Fibroblast of lung (primary cell): ENCODE measurements at regions not wholly inside any gene's neighbourhood (a gene's known extent, or its start where the extent isn't known, plus 50 kb on each side); places are given as distances from the start of the nearest gene placed in this dataset.

Experiments used
- CTCF ChIP-seq, 2 donors: IDR thresholded peaks in 1 of 2; conservative IDR thresholded peaks in 1 of 2; 1 replicate in 1 of 2; 2 replicates in 1 of 2; pipeline ENCODE4 v1.5.1; 2011 to 2012; ENCODE audit warnings: low read length in 2 of 2, control low read depth in 1 of 2, inconsistent platforms in 1 of 2, low read depth in 1 of 2, mild to moderate bottlenecking in 1 of 2
- EZH2 ChIP-seq: IDR thresholded peaks from 2 replicates; pipeline ENCODE4 v1.5.1; 2012; ENCODE audit warnings: low read length, control low read depth, mild to moderate bottlenecking; ENCODE audit errors: missing control alignments

DNA sequence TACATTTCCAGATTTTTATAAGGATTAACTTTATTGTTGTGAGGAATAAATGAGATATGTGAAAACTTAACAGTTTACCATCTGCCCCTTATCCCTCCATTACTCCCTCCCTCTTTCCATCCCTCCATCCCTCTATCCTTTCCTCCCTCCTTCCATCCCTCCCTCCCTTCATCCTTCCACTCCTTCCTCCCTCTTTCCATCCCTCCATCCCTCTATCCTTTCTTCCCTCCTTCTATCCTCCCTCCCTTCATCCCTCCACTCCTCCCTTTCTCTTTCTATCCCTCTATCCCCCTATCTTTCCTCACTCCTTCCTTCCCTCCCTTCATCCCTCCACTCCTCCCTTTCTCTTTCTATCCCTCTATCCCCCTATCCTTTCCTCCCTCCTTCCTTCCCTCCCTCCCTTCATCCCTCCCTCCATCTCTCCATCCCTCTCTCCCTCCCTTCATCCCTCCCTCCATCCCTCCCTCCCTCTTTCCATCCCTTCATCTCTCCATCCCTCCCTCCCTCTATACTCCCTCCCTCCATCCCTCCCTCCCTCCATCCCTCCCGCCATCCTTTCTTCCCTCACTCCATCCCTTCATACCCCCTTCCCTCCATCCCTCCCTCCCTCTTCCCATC, 181.8 kb upstream of the PLXNC1 start:
- no peak for TF ChIP-seq CTCF (conservative IDR thresholded peaks at IDR 0.05 in 1 of 2, IDR thresholded peaks at IDR 0.05 in 1 of 2; ENCODE audit: low read depth in 1 of 2, low read length in 2 of 2)
- no peak for TF ChIP-seq EZH2
